ENCODE measurements at regions not wholly inside any gene's neighbourhood (a gene's known extent, or its start where the extent isn't known, plus 50 kb on each side); places are given as distances from the start of the nearest gene placed in this dataset.

DNA sequence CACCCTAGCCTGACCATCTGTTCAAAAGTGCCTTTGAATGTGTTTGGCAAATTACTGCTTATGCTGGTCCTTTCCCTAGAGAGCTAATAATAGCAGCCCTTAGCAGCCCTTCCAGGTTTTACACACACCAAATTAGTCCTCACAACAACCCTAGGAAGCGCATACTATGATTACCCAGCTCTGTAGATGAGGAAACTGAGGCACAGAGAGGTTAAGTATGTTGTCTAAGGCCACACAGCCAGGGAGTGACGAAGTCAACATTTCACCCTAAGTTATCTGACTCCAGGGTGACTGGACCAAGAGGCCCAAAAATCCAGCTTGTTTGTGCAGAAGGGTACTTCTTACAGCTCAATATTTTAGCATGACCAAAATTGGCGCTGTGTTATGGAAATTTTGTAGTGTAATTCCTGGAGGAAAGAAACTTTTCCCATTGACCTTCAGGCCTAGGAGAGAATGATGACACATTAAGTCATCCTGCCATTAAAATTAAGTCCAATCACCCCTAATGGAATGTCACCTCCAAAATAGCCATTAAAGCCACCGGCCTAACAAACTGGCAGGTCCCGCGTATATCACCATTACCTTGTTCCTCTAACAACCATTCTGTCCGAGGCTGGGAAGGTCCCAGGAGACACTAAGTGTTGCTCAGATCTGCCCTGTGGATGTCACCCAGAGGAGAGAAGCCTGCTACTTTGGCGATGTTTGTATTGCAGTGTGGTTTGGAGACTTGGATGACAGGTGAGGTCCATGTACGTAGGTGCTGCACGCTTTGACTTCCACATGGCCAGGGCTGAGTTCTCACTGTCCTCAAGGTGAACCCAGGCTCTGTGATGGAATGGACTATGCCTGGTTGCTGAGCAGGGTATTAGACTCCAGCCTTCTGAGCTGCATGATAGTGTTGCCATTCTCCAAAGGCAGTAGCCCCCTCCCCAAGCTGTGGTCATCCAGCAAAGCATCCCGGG is 258.3 kb downstream of the TOMM20 start:
- Mint-ChIP-seq H3K36me3 (ENCODE audit: low read depth) (no peaks in the 10 kb centered on the region), H3K27ac (peak overlapping the region in 2 of 3 experiments; percentile 3 to 61), H3K27me3 (ENCODE audit: low read depth) (peaks cover 8% of the 10 kb centered on the region), H3K4me3 (no peak overlapping the region), H3K9me3 (no peaks in the 10 kb centered on the region), H3K4me1 (peaks cover 35% of the 10 kb centered on the region)
- TF ChIP-seq, protein P1, sequence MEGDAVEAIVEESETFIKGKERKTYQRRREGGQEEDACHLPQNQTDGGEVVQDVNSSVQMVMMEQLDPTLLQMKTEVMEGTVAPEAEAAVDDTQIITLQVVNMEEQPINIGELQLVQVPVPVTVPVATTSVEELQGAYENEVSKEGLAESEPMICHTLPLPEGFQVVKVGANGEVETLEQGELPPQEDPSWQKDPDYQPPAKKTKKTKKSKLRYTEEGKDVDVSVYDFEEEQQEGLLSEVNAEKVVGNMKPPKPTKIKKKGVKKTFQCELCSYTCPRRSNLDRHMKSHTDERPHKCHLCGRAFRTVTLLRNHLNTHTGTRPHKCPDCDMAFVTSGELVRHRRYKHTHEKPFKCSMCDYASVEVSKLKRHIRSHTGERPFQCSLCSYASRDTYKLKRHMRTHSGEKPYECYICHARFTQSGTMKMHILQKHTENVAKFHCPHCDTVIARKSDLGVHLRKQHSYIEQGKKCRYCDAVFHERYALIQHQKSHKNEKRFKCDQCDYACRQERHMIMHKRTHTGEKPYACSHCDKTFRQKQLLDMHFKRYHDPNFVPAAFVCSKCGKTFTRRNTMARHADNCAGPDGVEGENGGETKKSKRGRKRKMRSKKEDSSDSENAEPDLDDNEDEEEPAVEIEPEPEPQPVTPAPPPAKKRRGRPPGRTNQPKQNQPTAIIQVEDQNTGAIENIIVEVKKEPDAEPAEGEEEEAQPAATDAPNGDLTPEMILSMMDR (IDR thresholded peaks at IDR 0.05; ENCODE audit: unreplicated experiment in 3 of 3): no peak

DNA sequence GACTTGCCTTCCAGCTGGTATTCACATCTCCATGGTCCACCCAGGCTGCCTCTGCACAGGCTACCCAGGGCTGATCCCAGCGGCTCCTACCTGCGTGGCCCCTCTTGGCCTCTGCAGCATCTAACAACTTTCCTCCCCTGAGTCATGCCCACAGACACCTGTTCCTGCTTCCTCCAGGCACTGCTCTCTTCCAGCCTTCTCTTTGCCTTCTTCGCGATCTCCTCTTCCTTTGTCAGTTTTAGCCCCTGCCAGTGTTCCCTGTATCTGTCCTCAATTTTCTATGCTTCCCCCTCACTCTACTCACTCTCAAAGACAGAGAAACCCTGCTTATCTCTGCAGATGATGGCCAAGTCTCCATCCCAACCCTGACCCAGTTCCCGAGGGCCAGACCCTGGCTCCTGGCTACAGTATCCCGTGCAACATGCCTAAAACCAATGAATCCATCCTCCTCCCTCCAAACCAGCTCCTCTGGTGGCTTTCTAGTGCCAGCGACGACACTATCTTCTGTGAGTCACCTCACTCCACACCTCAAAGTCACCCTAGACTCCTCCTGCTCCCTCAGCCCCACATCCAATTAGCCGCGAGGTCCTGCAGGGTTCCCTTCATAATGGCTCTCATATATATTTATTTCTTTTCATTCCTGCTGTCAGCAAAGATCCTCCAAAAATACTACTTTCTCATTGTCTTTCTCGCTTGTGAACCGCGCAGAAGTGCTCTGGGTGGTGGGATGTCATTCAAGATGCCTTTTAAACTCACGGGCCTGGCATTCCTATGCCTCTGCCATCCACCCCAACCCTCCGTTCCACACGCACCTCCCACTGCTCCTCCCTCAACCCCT is 259.2 kb downstream of the TOMM20 start:
- TF ChIP-seq, protein P1 (IDR thresholded peaks at IDR 0.05; ENCODE audit: unreplicated experiment in 3 of 3): no peak
- Mint-ChIP-seq H3K27me3 (ENCODE audit: low read depth) (peaks cover 8% of the 10 kb centered on the region), H3K4me1 (peaks cover 32% of the 10 kb centered on the region), H3K4me3 (peak overlapping the region in 1 of 3 experiments; percentile 1), H3K36me3 (ENCODE audit: low read depth) (no peaks in the 10 kb centered on the region), H3K27ac (peak overlapping the region; percentile 3 to 61 (median 5)), H3K9me3 (no peaks in the 10 kb centered on the region)

DNA sequence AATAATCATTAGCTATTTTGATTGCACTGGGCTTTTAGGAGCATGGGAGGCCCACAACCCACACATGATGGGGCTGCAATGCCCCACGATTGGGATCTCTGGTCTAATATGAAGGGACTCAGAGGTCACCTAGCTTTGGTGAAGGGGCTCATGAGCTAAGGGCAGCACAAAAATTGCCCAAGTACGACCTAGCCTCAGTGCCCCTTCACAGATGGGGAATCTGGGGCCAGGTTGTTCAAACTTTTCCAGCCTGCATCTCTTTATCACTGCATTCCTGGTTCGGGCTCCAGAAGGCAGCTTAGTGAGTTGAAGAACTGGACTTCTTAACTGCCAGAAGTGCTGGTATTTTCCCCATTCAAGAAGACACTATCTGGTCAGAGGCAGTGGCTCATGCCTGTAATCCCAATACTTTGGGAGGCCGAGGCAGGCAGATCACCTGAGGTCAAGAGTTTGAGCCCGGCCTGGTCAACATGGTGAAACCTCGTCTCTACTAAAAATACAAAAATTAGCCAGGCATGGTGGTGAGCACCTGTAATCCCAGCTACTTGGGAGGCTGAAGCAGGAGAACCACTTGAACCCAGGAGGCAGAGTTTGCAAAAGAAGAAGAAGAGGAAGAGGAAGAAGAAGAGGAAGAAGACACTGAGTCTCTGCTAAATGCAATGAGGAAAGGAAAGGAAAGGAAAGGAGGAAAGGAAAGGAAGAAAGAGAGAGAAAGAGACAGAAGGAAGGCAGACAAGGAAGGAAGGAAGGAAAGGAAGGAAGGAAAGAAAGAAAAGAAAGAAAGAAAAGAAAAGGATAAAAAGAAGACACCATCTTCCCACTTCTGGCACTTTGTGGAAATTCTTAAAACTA is 258.5 kb upstream of the IRF2BP2 start:
- Mint-ChIP-seq H3K27me3 (ENCODE audit: low read depth) (peaks cover 8% of the 10 kb centered on the region), H3K4me1 (peaks cover 39% of the 10 kb centered on the region), H3K4me3 (no peak overlapping the region), H3K36me3 (ENCODE audit: low read depth) (no peaks in the 10 kb centered on the region), H3K9me3 (no peaks in the 10 kb centered on the region), H3K27ac (peak overlapping the region in 2 of 3 experiments; percentile 3 to 61)
- TF ChIP-seq, protein P1 (IDR thresholded peaks at IDR 0.05; ENCODE audit: unreplicated experiment in 3 of 3): no peak

DNA sequence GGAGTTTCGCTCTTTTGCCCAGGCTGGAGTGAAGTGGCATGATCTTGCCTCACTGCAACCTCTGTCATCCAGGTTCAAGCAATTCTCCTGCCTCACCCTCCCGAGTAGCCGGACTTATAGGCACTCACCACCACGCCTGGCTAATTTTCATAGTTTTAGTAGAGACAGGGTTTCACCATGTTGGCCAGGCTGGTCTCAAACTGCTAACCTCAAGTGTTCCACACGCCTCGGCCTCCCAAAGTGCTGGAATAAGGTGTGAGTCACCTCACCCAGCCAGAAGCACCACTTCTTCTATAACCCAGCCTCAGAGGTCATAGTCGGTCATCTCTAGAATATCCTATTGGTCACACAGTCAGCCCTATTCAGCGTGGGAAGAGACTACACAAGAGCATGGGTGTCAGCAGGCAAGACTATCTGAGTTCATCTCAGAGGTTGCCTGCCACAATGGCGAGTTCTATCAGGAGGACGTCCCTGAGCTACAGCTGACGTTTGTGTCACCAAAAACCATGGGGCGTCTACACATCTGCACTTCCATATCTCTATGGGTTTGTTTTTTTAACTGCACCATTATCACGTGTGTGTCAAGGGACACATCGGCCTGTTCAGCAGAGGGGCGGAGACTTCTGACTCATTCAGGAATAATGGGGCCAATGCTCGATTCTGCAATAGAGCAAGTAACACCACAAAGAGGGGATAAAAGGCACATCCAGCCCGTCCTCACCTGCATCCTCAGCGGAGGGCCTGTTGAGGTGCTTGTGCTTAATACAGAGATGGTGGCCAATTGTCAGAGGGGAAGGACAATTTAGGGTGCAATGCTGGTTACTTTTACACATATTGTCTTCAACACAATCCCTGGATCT is 256.3 kb upstream of the IRF2BP2 start:
- no peak overlapping the region for H3K27ac Mint-ChIP-seq
- H3K9me3 Mint-ChIP-seq: no peaks in the 10 kb centered on the region
- peaks cover 12% of the 10 kb centered on the region for H3K27me3 Mint-ChIP-seq (ENCODE audit: low read depth)
- TF ChIP-seq, protein P1 (IDR thresholded peaks at IDR 0.05; ENCODE audit: unreplicated experiment in 3 of 3): no peak
- H3K4me3 Mint-ChIP-seq: no peak overlapping the region
- H3K4me1 Mint-ChIP-seq: peaks cover 57% of the 10 kb centered on the region
- no peaks in the 10 kb centered on the region for H3K36me3 Mint-ChIP-seq (ENCODE audit: low read depth)
